ENCODE measurements at regions not wholly inside any gene's neighbourhood (a gene's known extent, or its start where the extent isn't known, plus 50 kb on each side); places are given as distances from the start of the nearest gene placed in this dataset.

- TF ChIP-seq, protein P1, sequence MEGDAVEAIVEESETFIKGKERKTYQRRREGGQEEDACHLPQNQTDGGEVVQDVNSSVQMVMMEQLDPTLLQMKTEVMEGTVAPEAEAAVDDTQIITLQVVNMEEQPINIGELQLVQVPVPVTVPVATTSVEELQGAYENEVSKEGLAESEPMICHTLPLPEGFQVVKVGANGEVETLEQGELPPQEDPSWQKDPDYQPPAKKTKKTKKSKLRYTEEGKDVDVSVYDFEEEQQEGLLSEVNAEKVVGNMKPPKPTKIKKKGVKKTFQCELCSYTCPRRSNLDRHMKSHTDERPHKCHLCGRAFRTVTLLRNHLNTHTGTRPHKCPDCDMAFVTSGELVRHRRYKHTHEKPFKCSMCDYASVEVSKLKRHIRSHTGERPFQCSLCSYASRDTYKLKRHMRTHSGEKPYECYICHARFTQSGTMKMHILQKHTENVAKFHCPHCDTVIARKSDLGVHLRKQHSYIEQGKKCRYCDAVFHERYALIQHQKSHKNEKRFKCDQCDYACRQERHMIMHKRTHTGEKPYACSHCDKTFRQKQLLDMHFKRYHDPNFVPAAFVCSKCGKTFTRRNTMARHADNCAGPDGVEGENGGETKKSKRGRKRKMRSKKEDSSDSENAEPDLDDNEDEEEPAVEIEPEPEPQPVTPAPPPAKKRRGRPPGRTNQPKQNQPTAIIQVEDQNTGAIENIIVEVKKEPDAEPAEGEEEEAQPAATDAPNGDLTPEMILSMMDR (conservative IDR thresholded peaks at IDR 0.05; ENCODE audit: low read depth, low read length) = no peak
- no peak for DNase-seq (ENCODE audit: low read depth)
- H3K4me3 ChIP-seq (ENCODE audit: low read depth, low read length) = no peak overlapping the region
These were observed 221.2 kb upstream of the TMPO start for GRCh38 chr12:98294051-98294805.

DNA sequence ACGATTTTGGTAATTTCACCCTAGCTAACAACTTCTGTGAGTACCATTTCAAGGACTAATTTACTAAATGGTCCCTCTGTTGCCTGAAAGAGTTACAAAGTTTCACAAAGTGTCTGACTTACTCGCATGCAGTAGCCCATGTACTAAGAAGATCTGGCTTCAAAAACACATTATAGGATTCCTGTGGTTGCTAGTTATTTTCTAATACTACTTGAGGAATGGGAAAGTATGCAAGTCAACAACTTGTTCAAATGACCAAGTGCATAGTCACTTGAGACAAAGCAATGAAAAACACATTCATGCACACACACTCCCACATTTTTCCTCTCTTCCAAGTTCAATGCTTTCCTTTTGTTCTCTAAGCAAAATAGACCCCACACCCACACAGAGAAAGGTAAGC lies 219.7 kb upstream of the TMPO start:
- H3K4me3 ChIP-seq (ENCODE audit: low read depth, low read length) = no peak overlapping the region
- TF ChIP-seq, protein P1 (conservative IDR thresholded peaks at IDR 0.05; ENCODE audit: low read depth, low read length) = no peak
- no peak for DNase-seq (ENCODE audit: low read depth)

GRCh38 chr12:98296462-98297079 lies 218.8 kb upstream of the TMPO start:
- H3K4me3 ChIP-seq (ENCODE audit: low read depth, low read length) = no peak overlapping the region
- DNase-seq (ENCODE audit: low read depth) = no peak
- TF ChIP-seq, protein P1 (conservative IDR thresholded peaks at IDR 0.05; ENCODE audit: low read depth, low read length) = no peak

GRCh38 chr12:98297538-98297937 lies 217.9 kb upstream of the TMPO start:
- no peak overlapping the region for H3K4me3 ChIP-seq (ENCODE audit: low read depth, low read length)
- no peak for DNase-seq (ENCODE audit: low read depth)
- TF ChIP-seq, protein P1 (conservative IDR thresholded peaks at IDR 0.05; ENCODE audit: low read depth, low read length) = no peak

- TF ChIP-seq, protein P1 (conservative IDR thresholded peaks at IDR 0.05; ENCODE audit: low read depth, low read length) = no peak
- DNase-seq (ENCODE audit: low read depth) = no peak
- H3K4me3 ChIP-seq (ENCODE audit: low read depth, low read length) = no peak overlapping the region
These were observed 207.2 kb upstream of the TMPO start for GRCh38 chr12:98308141-98308540.

- DNase-seq (ENCODE audit: low read depth) = no peak
- TF ChIP-seq, protein P1 (conservative IDR thresholded peaks at IDR 0.05; ENCODE audit: low read depth, low read length) = no peak
These were observed 197.2 kb upstream of the TMPO start for GRCh38 chr12:98317939-98318899.

More at GRCh38 chr12:98317939-98318899, 197.2 kb upstream of the TMPO start:
- no peak overlapping the region for H3K4me3 ChIP-seq (ENCODE audit: low read depth, low read length)
